Epithelial cell of proximal tubule (primary cell): ENCODE measurements at regions not wholly inside any gene's neighbourhood (a gene's known extent, or its start where the extent isn't known, plus 50 kb on each side); places are given as distances from the start of the nearest gene placed in this dataset.

ENCODE experiments used
- DNase-seq: peaks from one replicate; pipeline ENCODE4 v3.0.0-alpha.2; 2011; ENCODE audit warnings: low read depth
- H3K4me3 ChIP-seq: 2 replicates; pipeline ENCODE4 v1.5.1; 2011; ENCODE audit warnings: low read depth, mild to moderate bottlenecking, low read length
- CTCF ChIP-seq: conservative IDR thresholded peaks from 2 replicates; pipeline ENCODE4 v1.5.1; 2012; ENCODE audit warnings: low read depth, mild to moderate bottlenecking, low read length

- no peak for DNase-seq
- no peak for TF ChIP-seq CTCF
- H3K4me3 ChIP-seq: no peak overlapping the region
Measured at GRCh38 chr3:177528306-177529070, 331.2 kb upstream of the TBL1XR1 start.

GRCh38 chr3:177529071-177529550 is 331.8 kb upstream of the TBL1XR1 start:
- DNase-seq: no peak
- TF ChIP-seq CTCF: no peak
- no peak overlapping the region for H3K4me3 ChIP-seq

- no peak for TF ChIP-seq CTCF
- DNase-seq: no peak
- H3K4me3 ChIP-seq: no peak overlapping the region
Measured at GRCh38 chr3:177529716-177530335, 332.5 kb upstream of the TBL1XR1 start.

GRCh38 chr3:177530908-177531307 is 333.6 kb upstream of the TBL1XR1 start:
- no peak for DNase-seq
- TF ChIP-seq CTCF: no peak
- H3K4me3 ChIP-seq: no peak overlapping the region

GRCh38 chr3:177536873-177537272 is 339.6 kb upstream of the TBL1XR1 start:
- no peak overlapping the region for H3K4me3 ChIP-seq
- DNase-seq: no peak
- TF ChIP-seq CTCF: no peak

- no peak for TF ChIP-seq CTCF
- no peak for DNase-seq
- no peak overlapping the region for H3K4me3 ChIP-seq
Measured at GRCh38 chr3:177537612-177538011, 340.3 kb upstream of the TBL1XR1 start.
